Breast epithelium (tissue), 4 donors: ENCODE measurements at regions not wholly inside any gene's neighbourhood (a gene's known extent, or its start where the extent isn't known, plus 50 kb on each side); places are given as distances from the start of the nearest gene placed in this dataset.

ENCODE experiments used
- DNase-seq, 2 donors: peaks; one replicate each; pipeline ENCODE4 v3.0.0-alpha.2; 2019; ENCODE audit warnings: low spot score in 2 of 2
- H3K27ac ChIP-seq, 2 donors: fragments of 200-600 bp; sonication (generic) in 1 of 2; one replicate each; pipeline ENCODE4 v1.5.1; 2016 to 2019; ENCODE audit warnings: mild to moderate bottlenecking in 1 of 2
- H3K27me3 ChIP-seq, 2 donors: fragments of 200-600 bp; sonication (generic) in 1 of 2; one replicate each; pipeline versions ENCODE4 v1.5.1 to v1.6.0; 2017 to 2019; ENCODE audit warnings: control low read depth in 1 of 2, mild to moderate bottlenecking in 1 of 2
- H3K36me3 ChIP-seq: fragments of 200-600 bp; one replicate; pipeline ENCODE4 v1.5.1; 2019
- H3K4me1 ChIP-seq, 2 donors: fragments of 200-600 bp; sonication (generic); one replicate each; pipeline ENCODE4 v1.5.1; 2016 to 2019; ENCODE audit warnings: control low read depth in 1 of 2
- H3K4me3 ChIP-seq, 3 donors: fragments of 200-600 bp; sonication (generic); 1 replicate in 2 of 3; 2 replicates in 1 of 3; pipeline ENCODE4 v1.5.1; 2016 to 2019; ENCODE audit warnings: mild to moderate bottlenecking in 3 of 3, moderate library complexity in 2 of 3
- H3K9me3 ChIP-seq, 2 donors: fragments of 200-600 bp; sonication (generic) in 1 of 2; one replicate each; pipeline ENCODE4 v1.5.1; 2016 to 2019; ENCODE audit warnings: control low read depth in 1 of 2
- POLR2A ChIP-seq: fragments of 450-650 bp; IDR thresholded peaks from one replicate; pipeline ENCODE4 v1.6.1; 2016; ENCODE audit warnings: antibody characterized with exemption, mild to moderate bottlenecking, moderate library complexity
- POLR2AphosphoS5 ChIP-seq, 3 donors: sonication (generic); formaldehyde crosslinking; IDR thresholded peaks; one replicate each; pipeline ENCODE4 v1.6.1; 2017; ENCODE audit warnings: antibody characterized with exemption in 3 of 3
- intact Hi-C: fragments of 100-400 bp; cut with DNase I; formaldehyde crosslinking; loops from one replicate; pipeline ENCODE4 v1.15.1; 2023; ENCODE audit warnings: low total_unique reads
- TF ChIP-seq, protein P1 (sequence below), 3 donors: fragments of 450-650 bp; IDR thresholded peaks; one replicate each; pipeline ENCODE4 v1.5.1; 2016 to 2017; ENCODE audit warnings: antibody characterized with exemption in 3 of 3, mild to moderate bottlenecking in 3 of 3, moderate library complexity in 3 of 3

DNA sequence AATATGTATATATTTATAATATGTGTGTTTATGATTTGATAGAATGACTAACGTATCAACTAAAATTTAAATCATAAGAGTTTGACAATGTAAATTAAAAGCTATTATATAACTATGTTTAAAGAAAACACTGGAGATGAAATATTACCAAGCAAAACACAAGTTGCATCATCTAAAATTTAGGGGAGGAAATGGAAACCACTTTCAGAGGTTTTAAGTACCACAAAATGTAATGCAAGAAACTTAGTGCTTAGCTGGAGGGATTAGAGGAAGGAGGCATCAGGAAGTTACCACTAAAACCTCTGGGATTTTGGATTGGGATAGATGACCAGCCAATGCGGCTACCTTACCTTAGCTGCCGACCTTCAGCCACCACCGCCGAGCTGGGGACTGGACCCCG is 1192.1 kb upstream of the PRKX start:
- H3K27ac ChIP-seq: no peak overlapping the region
- intact Hi-C loops: no loop called here
- TF ChIP-seq POLR2AphosphoS5 (IDR thresholded peaks at IDR 0.05) (no peak), POLR2A (no peak)
- TF ChIP-seq, protein P1, sequence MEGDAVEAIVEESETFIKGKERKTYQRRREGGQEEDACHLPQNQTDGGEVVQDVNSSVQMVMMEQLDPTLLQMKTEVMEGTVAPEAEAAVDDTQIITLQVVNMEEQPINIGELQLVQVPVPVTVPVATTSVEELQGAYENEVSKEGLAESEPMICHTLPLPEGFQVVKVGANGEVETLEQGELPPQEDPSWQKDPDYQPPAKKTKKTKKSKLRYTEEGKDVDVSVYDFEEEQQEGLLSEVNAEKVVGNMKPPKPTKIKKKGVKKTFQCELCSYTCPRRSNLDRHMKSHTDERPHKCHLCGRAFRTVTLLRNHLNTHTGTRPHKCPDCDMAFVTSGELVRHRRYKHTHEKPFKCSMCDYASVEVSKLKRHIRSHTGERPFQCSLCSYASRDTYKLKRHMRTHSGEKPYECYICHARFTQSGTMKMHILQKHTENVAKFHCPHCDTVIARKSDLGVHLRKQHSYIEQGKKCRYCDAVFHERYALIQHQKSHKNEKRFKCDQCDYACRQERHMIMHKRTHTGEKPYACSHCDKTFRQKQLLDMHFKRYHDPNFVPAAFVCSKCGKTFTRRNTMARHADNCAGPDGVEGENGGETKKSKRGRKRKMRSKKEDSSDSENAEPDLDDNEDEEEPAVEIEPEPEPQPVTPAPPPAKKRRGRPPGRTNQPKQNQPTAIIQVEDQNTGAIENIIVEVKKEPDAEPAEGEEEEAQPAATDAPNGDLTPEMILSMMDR (IDR thresholded peaks at IDR 0.05): no peak
- no peak overlapping the region for H3K4me3 ChIP-seq
- no peaks in the 10 kb centered on the region for H3K4me1 ChIP-seq
- DNase-seq: no peak
- H3K27me3 ChIP-seq: no peaks in the 10 kb centered on the region
- H3K36me3 ChIP-seq: no peaks in the 10 kb centered on the region
- no peaks in the 10 kb centered on the region for H3K9me3 ChIP-seq

DNA sequence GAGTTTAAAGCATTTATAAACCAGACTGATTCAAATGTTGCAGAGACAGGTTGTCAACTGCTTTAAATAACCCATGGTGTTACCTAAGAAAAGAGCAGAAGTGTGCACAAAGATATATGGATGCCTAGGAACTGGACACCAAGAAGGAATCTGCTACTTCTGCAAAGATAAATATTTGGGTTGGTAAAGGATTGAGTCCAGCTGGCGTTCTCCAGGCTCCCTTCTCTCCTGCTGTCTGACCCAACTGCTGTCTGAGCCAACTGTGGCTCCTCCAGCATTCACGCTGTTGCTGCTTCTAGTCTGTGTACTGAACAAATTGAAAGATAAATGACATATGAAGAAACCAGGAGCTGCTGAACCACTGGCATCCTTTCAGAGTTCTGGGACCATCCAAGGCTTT is 1167.8 kb upstream of the PRKX start:
- no peak overlapping the region for H3K4me3 ChIP-seq
- intact Hi-C loops: no loop called here
- H3K4me1 ChIP-seq: no peaks in the 10 kb centered on the region
- peaks cover 0 to 8% of the 10 kb centered on the region in 2 donors for H3K9me3 ChIP-seq
- H3K27ac ChIP-seq: no peak overlapping the region
- DNase-seq: no peak
- TF ChIP-seq, protein P1 (IDR thresholded peaks at IDR 0.05): no peak
- TF ChIP-seq POLR2AphosphoS5 (IDR thresholded peaks at IDR 0.05) (no peak), POLR2A (no peak)
- H3K27me3 ChIP-seq: no peaks in the 10 kb centered on the region
- no peaks in the 10 kb centered on the region for H3K36me3 ChIP-seq

DNA sequence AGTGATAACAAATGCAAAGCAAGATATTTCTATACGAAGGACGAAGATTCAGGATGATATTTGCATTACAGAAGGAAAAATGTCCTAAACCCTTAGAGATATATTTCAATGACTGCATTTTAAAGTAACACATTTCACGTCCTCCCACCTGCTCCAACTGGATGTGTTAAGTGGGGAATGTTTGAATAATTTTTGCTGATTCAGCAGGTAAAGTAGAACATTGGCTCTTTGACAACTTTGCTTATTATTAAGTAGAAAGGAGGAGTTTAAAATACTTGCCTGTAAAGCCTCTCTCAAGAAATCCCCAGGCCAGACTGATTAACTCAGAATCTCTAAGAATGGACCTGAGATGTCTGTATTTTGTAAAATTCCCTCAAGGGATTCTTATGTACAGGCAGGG is 1165.2 kb upstream of the PRKX start:
- intact Hi-C loops: no loop called here
- no peaks in the 10 kb centered on the region for H3K27me3 ChIP-seq
- H3K36me3 ChIP-seq: no peaks in the 10 kb centered on the region
- H3K4me1 ChIP-seq: no peaks in the 10 kb centered on the region
- no peak overlapping the region for H3K27ac ChIP-seq
- peaks cover 0 to 8% of the 10 kb centered on the region in 2 donors for H3K9me3 ChIP-seq
- no peak for TF ChIP-seq POLR2AphosphoS5 (IDR thresholded peaks at IDR 0.05)
- DNase-seq: no peak
- H3K4me3 ChIP-seq: no peak overlapping the region

DNA sequence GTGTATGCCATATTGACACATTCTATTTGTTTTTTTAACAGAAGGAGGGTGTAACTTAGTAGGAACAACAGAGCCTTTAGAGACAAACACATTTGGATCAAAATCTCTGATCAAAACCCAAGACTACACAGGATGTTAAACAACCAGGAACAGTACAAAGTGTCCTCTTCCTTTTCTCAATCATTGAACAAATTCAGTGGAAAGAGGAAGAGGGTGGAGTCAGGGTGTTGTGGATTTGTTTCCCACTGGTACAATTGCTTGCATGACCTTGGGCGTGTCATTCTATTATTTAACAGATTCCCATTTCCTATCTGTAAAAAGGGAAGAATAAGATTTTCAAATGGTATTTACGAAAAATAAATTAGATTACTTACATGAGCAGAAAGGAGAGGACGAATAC is 1162.8 kb upstream of the PRKX start:
- no peak overlapping the region for H3K27ac ChIP-seq
- no peaks in the 10 kb centered on the region for H3K4me1 ChIP-seq
- no peaks in the 10 kb centered on the region for H3K27me3 ChIP-seq
- H3K36me3 ChIP-seq: no peaks in the 10 kb centered on the region
- intact Hi-C loops: no loop called here
- no peak for DNase-seq
- no peak overlapping the region for H3K4me3 ChIP-seq
- peaks cover 0 to 8% of the 10 kb centered on the region in 2 donors for H3K9me3 ChIP-seq
- TF ChIP-seq, protein P1 (IDR thresholded peaks at IDR 0.05): no peak
- TF ChIP-seq POLR2A: no peak
- no peak for TF ChIP-seq POLR2AphosphoS5 (IDR thresholded peaks at IDR 0.05)

DNA sequence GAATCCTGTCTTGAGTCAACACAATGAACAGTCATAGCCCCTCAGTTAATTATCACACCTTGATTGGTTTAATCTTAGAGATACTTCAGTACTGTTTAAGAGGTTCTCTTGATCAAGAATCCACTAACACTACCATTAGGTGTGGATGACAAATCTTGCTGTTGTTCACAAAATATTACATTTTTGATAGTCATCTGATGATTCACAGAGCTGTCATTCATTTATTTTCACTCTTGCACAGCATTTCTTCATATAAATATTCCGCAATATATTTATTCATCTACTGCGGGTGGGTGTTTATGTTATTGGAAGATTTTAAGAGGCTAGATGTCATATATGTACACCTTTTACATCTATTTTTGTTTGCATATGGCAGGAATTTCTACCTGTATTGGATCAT is 1138.1 kb upstream of the PRKX start:
- Histone ChIP-seq H3K4me3 (no peak overlapping the region), H3K27me3 (no peaks in the 10 kb centered on the region), H3K36me3 (no peaks in the 10 kb centered on the region), H3K4me1 (no peaks in the 10 kb centered on the region), H3K27ac (no peak overlapping the region), H3K9me3 (no peaks in the 10 kb centered on the region)
- TF ChIP-seq, protein P1 (IDR thresholded peaks at IDR 0.05): no peak
- TF ChIP-seq POLR2AphosphoS5 (IDR thresholded peaks at IDR 0.05) (no peak), POLR2A (no peak)
- intact Hi-C loops: no loop called here
- DNase-seq: no peak

DNA sequence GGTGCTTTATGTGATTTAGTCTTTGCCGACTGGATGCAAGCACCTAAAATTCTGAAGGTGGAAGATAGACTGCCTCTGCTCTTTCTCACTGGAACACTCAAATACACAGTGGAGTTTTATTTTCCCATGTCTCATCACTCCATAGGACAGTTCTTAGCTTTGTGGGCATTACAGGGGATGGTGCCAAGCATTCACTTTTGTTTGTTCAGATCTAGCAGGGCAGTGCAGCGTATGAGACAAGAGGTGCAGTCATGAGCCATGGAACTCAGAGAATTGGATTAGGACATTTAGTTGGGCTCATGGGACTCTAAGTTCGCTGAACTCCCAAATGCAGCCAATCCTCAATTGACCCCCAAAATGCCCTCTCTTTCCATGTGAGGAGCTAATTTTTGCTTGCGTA is 1136.9 kb upstream of the PRKX start:
- intact Hi-C loops: no loop called here
- Histone ChIP-seq H3K27ac (no peak overlapping the region), H3K36me3 (no peaks in the 10 kb centered on the region), H3K4me3 (no peak overlapping the region), H3K4me1 (no peaks in the 10 kb centered on the region), H3K9me3 (no peaks in the 10 kb centered on the region), H3K27me3 (no peaks in the 10 kb centered on the region)
- TF ChIP-seq, protein P1 (IDR thresholded peaks at IDR 0.05): no peak
- TF ChIP-seq POLR2A (no peak), POLR2AphosphoS5 (IDR thresholded peaks at IDR 0.05) (no peak)
- no peak for DNase-seq
